HUES6 (cell line): ENCODE measurements at regions not wholly inside any gene's neighbourhood (a gene's known extent, or its start where the extent isn't known, plus 50 kb on each side); places are given as distances from the start of the nearest gene placed in this dataset.
"Not testable (repeated sequence)": the region's sequence is repeated elsewhere in the genome, so short reads cannot be mapped to it uniquely, and the experiment has no call there.

Experiments
- H3K27ac ChIP-seq: 2 replicates; pipeline ENCODE4 v1.7.0; 2013; ENCODE audit warnings: low read depth, mild to moderate bottlenecking, low read length, inconsistent platforms
- H3K27me3 ChIP-seq: 2 replicates; pipeline ENCODE4 v1.6.1; 2013; ENCODE audit warnings: low read length; ENCODE audit not compliant: control insufficient read depth, insufficient read depth
- H3K36me3 ChIP-seq: 2 replicates; pipeline ENCODE4 v1.6.1; 2013; ENCODE audit warnings: low read length; ENCODE audit not compliant: control insufficient read depth, insufficient read depth
- H3K4me1 ChIP-seq: 2 replicates; pipeline ENCODE4 v1.6.1; 2013; ENCODE audit warnings: low read length; ENCODE audit not compliant: control insufficient read depth, insufficient read depth
- H3K4me3 ChIP-seq: 2 replicates; pipeline ENCODE4 v1.5.1; 2013; ENCODE audit warnings: low read depth, low read length
- H3K9ac ChIP-seq: one replicate; pipeline ENCODE4 v1.6.1; 2013; ENCODE audit warnings: mild to moderate bottlenecking, low read length
- H3K9me3 ChIP-seq: 2 replicates; pipeline ENCODE4 v1.6.1; 2013; ENCODE audit warnings: low read depth, low read length; ENCODE audit not compliant: control insufficient read depth, insufficient read depth

GRCh38 chr3:87462228-87462627, 185.8 kb upstream of the POU1F1 start:
- H3K9me3 ChIP-seq, result no peaks in the 10 kb centered on the region

GRCh38 chr3:87461443-87461842, 185.1 kb upstream of the POU1F1 start:
- Histone ChIP-seq H3K9me3 (no peaks in the 10 kb centered on the region), H3K4me1 (no peaks in the 10 kb centered on the region), H3K4me3 (no peak overlapping the region), H3K27ac (no peak overlapping the region), H3K36me3 (no peaks in the 10 kb centered on the region), H3K9ac (no peak overlapping the region), H3K27me3 (no peaks in the 10 kb centered on the region)

More at GRCh38 chr3:87462228-87462627, 185.8 kb upstream of the POU1F1 start:
- H3K36me3 ChIP-seq, result no peaks in the 10 kb centered on the region
- H3K9ac ChIP-seq, result no peak overlapping the region
- H3K4me1 ChIP-seq, result no peaks in the 10 kb centered on the region
- H3K4me3 ChIP-seq, result no peak overlapping the region
- H3K27me3 ChIP-seq, result no peaks in the 10 kb centered on the region
- no peak overlapping the region for H3K27ac ChIP-seq

GRCh38 chr3:87461036-87461435, 184.7 kb upstream of the POU1F1 start:
- H3K4me3 ChIP-seq, result no peak overlapping the region
- no peak overlapping the region for H3K9ac ChIP-seq
- H3K36me3 ChIP-seq, result no peaks in the 10 kb centered on the region
- no peaks in the 10 kb centered on the region for H3K27me3 ChIP-seq
- H3K4me1 ChIP-seq, result no peaks in the 10 kb centered on the region
- H3K27ac ChIP-seq, result no peak overlapping the region
- H3K9me3 ChIP-seq, result no peaks in the 10 kb centered on the region

GRCh38 chr3:87448558-87448957, 172.2 kb upstream of the POU1F1 start:
- Histone ChIP-seq H3K9ac (no peak overlapping the region), H3K36me3 (no peaks in the 10 kb centered on the region)

GRCh38 chr3:87446849-87447387, 170.5 kb upstream of the POU1F1 start:
- H3K9ac ChIP-seq, result no peak overlapping the region
- H3K36me3 ChIP-seq, result no peaks in the 10 kb centered on the region
- H3K4me3 ChIP-seq, result no peak overlapping the region
- H3K27me3 ChIP-seq, result no peaks in the 10 kb centered on the region
- no peaks in the 10 kb centered on the region for H3K9me3 ChIP-seq
- H3K27ac ChIP-seq, result no peak overlapping the region
- peaks cover 5% of the 10 kb centered on the region; the same call in 1 of the 2 replicates for H3K4me1 ChIP-seq

More at GRCh38 chr3:87448558-87448957, 172.2 kb upstream of the POU1F1 start:
- Histone ChIP-seq H3K27ac (no peak overlapping the region), H3K4me1 (peaks cover 5% of the 10 kb centered on the region; the same call in 1 of the 2 replicates), H3K9me3 (no peaks in the 10 kb centered on the region), H3K27me3 (no peaks in the 10 kb centered on the region), H3K4me3 (no peak overlapping the region)

- H3K4me3 ChIP-seq, result no peak overlapping the region
- H3K9me3 ChIP-seq, result no peaks in the 10 kb centered on the region
- H3K36me3 ChIP-seq, result no peaks in the 10 kb centered on the region
- no peak overlapping the region for H3K9ac ChIP-seq
- peaks cover 5% of the 10 kb centered on the region; the same call in 1 of the 2 replicates for H3K4me1 ChIP-seq
- H3K27ac ChIP-seq, result no peak overlapping the region
- no peaks in the 10 kb centered on the region for H3K27me3 ChIP-seq
Measured at GRCh38 chr3:87442470-87442869, 166.1 kb upstream of the POU1F1 start.

- H3K9ac ChIP-seq, result no peak overlapping the region
- no peaks in the 10 kb centered on the region for H3K9me3 ChIP-seq
- no peak overlapping the region for H3K4me3 ChIP-seq
- H3K4me1 ChIP-seq, result no peaks in the 10 kb centered on the region
- H3K36me3 ChIP-seq, result no peaks in the 10 kb centered on the region
- H3K27me3 ChIP-seq, result no peaks in the 10 kb centered on the region
- H3K27ac ChIP-seq, result no peak overlapping the region
Measured at GRCh38 chr3:87437765-87438164, 161.4 kb upstream of the POU1F1 start.

- no peak overlapping the region for H3K4me3 ChIP-seq
Measured at GRCh38 chr3:87436781-87437543, 160.6 kb upstream of the POU1F1 start.

GRCh38 chr3:87435926-87436620, 159.7 kb upstream of the POU1F1 start:
- Histone ChIP-seq H3K9ac (no peak overlapping the region), H3K27me3 (no peaks in the 10 kb centered on the region), H3K4me1 (no peaks in the 10 kb centered on the region), H3K9me3 (no peaks in the 10 kb centered on the region), H3K27ac (no peak overlapping the region), H3K4me3 (no peak overlapping the region), H3K36me3 (no peaks in the 10 kb centered on the region)

More at GRCh38 chr3:87436781-87437543, 160.6 kb upstream of the POU1F1 start:
- no peaks in the 10 kb centered on the region for H3K27me3 ChIP-seq
- H3K4me1 ChIP-seq, result no peaks in the 10 kb centered on the region
- H3K27ac ChIP-seq, result no peak overlapping the region
- no peaks in the 10 kb centered on the region for H3K36me3 ChIP-seq
- no peaks in the 10 kb centered on the region for H3K9me3 ChIP-seq
- no peak overlapping the region for H3K9ac ChIP-seq

- H3K9me3 ChIP-seq, H3K4me1 ChIP-seq: not testable (repeated sequence)
Measured at GRCh38 chr3:87433445-87433844, 157.1 kb upstream of the POU1F1 start.

GRCh38 chr3:87426918-87427317, 150.5 kb upstream of the POU1F1 start:
- Histone ChIP-seq H3K9me3 (no peaks in the 10 kb centered on the region), H3K36me3 (no peaks in the 10 kb centered on the region), H3K4me1 (no peaks in the 10 kb centered on the region), H3K9ac (no peak overlapping the region), H3K27me3 (no peaks in the 10 kb centered on the region), H3K4me3 (no peak overlapping the region), H3K27ac (no peak overlapping the region)

More at GRCh38 chr3:87433445-87433844, 157.1 kb upstream of the POU1F1 start:
- H3K9ac ChIP-seq, H3K4me3 ChIP-seq, H3K27me3 ChIP-seq, H3K36me3 ChIP-seq, H3K27ac ChIP-seq: not testable (repeated sequence)
